T-helper 1 cell treated with Interleukin-12 subunit alpha and Interleukin-12 subunit beta and Interleukin-4 antibody, amounts not matched to agents 30 μg/mL and 1 μg/mL, for 36 hours (primary cell): ENCODE measurements at regions not wholly inside any gene's neighbourhood (a gene's known extent, or its start where the extent isn't known, plus 50 kb on each side); places are given as distances from the start of the nearest gene placed in this dataset.
"Not testable (repeated sequence)": the region's sequence is repeated elsewhere in the genome, so short reads cannot be mapped to it uniquely, and the experiment has no call there.

Experiments used
- H3K27ac Mint-ChIP-seq: one replicate; pipeline ENCODE4 v1.8.0; 2021; ENCODE audit warnings: mild to moderate bottlenecking, mixed read lengths
- H3K27me3 Mint-ChIP-seq: one replicate; pipeline ENCODE4 v1.8.0; 2021; ENCODE audit warnings: low read depth, mixed read lengths
- H3K36me3 Mint-ChIP-seq: one replicate; pipeline ENCODE4 v1.8.0; 2021; ENCODE audit warnings: low read depth, mixed read lengths
- H3K4me1 Mint-ChIP-seq: one replicate; pipeline ENCODE4 v1.8.0; 2021; ENCODE audit warnings: low read depth, mixed read lengths
- H3K4me3 Mint-ChIP-seq: one replicate; pipeline ENCODE4 v1.8.0; 2021; ENCODE audit warnings: mild to moderate bottlenecking, moderate library complexity, mixed read lengths
- H3K9me3 Mint-ChIP-seq: one replicate; pipeline ENCODE4 v1.8.0; 2021; ENCODE audit warnings: mixed read lengths

DNA sequence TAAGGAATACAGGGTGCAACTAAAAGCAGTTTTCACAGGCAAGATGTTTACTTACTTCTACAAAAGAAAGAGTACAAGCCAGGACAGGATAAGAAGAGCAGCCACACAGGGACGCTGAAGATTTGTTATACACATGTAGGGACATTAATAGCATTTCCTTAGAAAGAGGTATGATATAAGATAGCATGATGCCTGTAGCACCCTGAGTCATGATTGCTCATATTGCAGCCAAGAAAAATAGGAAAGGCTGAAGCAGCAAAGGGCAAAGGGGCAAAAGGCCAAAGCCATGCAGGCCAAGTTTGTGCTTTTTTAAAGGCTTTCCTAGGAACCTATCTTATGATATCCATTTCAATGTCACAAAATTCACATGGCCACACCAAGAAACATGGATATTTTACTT, 552.0 kb upstream of the TPTE start:
- H3K27me3 Mint-ChIP-seq, H3K36me3 Mint-ChIP-seq, H3K27ac Mint-ChIP-seq, H3K4me1 Mint-ChIP-seq, H3K4me3 Mint-ChIP-seq: not testable (repeated sequence)
- peaks cover 31% of the 10 kb centered on the region for H3K9me3 Mint-ChIP-seq

DNA sequence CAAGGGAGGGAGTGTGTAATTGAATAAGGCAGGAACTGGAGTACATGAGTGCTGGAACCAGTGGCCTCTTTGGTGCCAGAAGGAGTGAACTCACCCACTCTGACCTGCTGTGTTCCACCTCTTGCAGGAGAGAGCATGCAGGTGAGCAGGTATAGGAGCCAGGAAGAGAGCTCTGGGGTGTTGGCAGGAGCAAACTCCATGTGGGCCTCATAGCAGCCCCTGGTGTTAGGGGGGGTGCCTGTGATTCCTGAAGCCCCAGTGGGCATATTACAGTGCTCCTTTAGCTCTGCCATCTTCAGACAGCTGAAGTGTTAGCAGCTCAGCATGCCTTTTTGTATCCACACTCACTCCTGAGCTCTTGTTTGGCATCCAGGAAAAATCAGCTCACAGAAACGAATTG, 549.4 kb upstream of the TPTE start:
- H3K27me3 Mint-ChIP-seq, H3K4me3 Mint-ChIP-seq, H3K36me3 Mint-ChIP-seq, H3K27ac Mint-ChIP-seq, H3K4me1 Mint-ChIP-seq: not testable (repeated sequence)
- H3K9me3 Mint-ChIP-seq = peaks cover 26% of the 10 kb centered on the region

DNA sequence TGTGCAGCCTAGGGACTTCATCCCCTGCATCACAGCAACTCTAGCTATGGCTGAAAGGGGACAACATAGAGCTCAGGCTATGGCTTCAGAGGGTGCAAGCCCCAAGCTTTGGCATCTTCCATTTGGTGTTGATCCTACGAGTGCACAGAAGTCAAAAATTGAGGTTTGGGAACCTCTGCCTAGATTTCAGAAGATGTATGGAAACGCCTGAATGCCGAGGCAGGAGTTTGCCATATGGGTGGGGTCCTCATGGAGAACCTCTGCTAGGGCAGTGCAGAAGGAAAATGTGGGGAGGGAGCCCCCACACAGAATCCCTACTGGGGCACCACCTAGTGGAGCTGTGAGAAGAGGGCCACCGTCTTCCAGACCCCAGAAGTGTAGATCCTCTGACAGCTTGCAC, 543.0 kb upstream of the TPTE start:
- not testable (repeated sequence) for H3K4me1 Mint-ChIP-seq, H3K36me3 Mint-ChIP-seq, H3K27me3 Mint-ChIP-seq, H3K27ac Mint-ChIP-seq, H3K4me3 Mint-ChIP-seq
- peaks cover 40% of the 10 kb centered on the region for H3K9me3 Mint-ChIP-seq

DNA sequence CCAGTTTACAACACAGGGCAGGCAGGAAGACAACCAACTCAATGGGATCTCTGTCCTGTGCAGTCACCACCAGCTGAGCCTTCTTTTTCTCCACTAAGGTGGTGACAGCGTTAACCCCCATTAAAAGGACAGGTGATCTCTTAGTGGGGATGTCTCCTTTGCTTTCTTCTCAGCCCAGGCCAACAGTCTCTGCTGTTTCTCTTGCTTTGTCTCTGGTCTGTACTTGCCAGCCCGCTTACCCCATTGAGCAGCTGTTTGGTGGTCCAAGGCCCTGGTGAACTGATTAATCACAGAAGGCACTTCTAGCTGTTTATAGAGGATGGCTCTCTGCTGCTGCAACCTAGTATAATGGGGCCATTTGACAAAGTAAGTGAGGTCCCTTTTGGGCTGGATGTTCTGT, 523.9 kb upstream of the TPTE start:
- not testable (repeated sequence) for H3K4me1 Mint-ChIP-seq, H3K4me3 Mint-ChIP-seq, H3K36me3 Mint-ChIP-seq, H3K27ac Mint-ChIP-seq, H3K27me3 Mint-ChIP-seq
- H3K9me3 Mint-ChIP-seq = peaks cover 34% of the 10 kb centered on the region

DNA sequence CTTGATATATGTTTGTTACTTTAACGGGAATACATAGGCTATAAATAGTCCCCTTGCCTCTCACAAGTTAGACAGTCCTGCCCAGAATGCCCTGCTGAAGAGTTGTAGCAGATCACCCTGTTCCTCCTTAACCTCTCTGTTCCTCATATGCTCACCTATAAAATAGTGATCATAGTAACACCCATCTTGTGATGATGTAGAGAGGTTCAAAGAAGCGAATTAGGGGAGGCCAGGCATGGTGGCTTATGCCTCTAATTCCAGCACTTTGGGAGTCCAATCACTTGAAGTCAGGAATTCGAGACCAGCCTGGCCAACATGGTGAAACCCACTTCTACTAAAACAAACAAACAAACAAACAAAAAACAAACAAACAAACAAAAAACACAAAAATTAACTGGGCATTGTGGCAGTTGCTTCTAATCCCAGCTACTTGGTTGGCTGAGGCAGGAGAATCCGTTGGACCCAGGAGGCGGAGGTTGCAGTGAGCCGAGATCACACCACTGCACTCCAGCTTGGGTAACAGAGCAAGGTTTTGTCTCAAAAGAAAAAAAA, 518.5 kb upstream of the TPTE start:
- not testable (repeated sequence) for H3K27me3 Mint-ChIP-seq, H3K4me1 Mint-ChIP-seq, H3K27ac Mint-ChIP-seq, H3K36me3 Mint-ChIP-seq, H3K4me3 Mint-ChIP-seq
- H3K9me3 Mint-ChIP-seq = peaks cover 49% of the 10 kb centered on the region

DNA sequence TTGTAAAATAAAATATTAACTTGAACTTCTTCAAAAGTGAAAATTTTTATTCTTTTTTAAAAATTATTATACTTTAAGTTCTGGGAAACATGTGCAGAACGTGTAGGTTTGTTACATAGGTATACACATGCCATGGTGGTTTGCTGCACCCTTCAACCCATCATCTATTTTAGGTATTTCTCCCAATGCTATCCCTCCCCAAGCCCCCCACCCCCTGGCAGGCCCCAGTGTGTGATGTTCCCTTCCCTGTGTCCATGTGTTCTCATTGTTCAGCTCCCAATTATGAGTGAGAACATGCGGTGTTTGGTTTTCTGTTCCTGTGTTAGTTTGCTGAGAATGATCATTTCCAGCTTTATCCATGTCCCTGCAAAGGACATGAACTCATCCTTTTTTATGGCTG, 515.6 kb upstream of the TPTE start:
- not testable (repeated sequence) for H3K4me3 Mint-ChIP-seq, H3K36me3 Mint-ChIP-seq, H3K4me1 Mint-ChIP-seq, H3K27me3 Mint-ChIP-seq, H3K27ac Mint-ChIP-seq
- peaks cover 47% of the 10 kb centered on the region for H3K9me3 Mint-ChIP-seq

DNA sequence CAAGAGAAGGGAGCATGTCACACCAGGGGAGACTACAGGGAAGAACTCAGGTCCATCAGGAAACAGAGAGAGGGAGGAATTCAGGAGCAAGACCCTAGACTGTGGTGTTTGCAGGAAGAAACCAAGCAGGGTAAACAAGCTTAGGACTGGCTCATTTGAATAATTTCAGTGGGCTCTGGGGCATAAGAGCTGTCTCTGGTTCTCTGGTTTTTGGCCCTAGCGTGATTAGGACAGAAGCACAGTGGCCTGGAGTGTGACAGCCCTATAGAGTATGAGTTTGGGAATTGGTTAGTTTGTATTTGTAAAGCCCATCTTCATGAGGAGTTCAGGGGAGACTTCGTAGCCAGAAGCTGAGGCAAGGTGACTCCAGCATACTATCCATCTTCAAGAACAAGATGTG, 504.4 kb upstream of the TPTE start:
- peaks cover 24% of the 10 kb centered on the region for H3K9me3 Mint-ChIP-seq
- H3K4me1 Mint-ChIP-seq, H3K36me3 Mint-ChIP-seq, H3K4me3 Mint-ChIP-seq, H3K27ac Mint-ChIP-seq, H3K27me3 Mint-ChIP-seq: not testable (repeated sequence)

DNA sequence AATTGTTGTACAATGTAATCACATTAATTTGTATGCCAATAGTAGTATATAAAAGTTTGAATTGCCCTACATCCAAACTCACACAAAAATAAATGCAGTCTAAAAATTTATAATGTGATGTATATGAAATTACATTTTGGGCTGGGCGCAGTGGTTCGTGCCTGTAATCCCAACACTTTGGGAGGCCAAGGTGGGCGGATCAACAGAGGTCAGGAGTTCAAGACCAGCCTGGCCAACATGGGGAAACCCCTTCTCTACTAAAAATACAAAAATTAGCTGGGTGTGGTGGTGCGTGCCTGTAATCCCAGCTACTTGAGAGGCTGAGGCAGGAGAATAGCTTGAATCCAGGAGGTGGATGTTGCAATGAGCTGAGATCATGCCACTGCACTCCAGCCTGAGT, 503.6 kb upstream of the TPTE start:
- H3K4me3 Mint-ChIP-seq, H3K36me3 Mint-ChIP-seq, H3K4me1 Mint-ChIP-seq, H3K27me3 Mint-ChIP-seq, H3K27ac Mint-ChIP-seq: not testable (repeated sequence)
- peaks cover 19% of the 10 kb centered on the region for H3K9me3 Mint-ChIP-seq

DNA sequence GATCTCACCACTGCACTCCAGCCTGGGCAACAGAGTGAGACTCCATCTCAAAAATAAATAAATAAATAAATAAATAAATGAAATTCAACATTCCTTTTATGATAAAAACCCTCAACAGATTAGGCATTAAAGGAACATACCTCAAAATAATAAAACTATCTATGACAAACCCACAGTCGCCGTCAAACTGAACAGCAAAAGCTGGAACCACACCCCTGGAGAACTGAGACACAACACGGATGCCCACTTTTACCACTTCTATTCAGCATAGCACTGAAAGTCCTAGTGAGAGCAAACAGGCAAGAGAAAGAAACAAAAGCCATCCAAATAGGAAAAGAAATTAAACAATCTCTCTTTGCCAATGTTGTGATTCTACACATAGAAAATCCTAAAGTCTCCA, 499.9 kb upstream of the TPTE start:
- H3K36me3 Mint-ChIP-seq, H3K27ac Mint-ChIP-seq, H3K27me3 Mint-ChIP-seq, H3K4me3 Mint-ChIP-seq, H3K4me1 Mint-ChIP-seq: not testable (repeated sequence)
- peaks cover 32% of the 10 kb centered on the region for H3K9me3 Mint-ChIP-seq

DNA sequence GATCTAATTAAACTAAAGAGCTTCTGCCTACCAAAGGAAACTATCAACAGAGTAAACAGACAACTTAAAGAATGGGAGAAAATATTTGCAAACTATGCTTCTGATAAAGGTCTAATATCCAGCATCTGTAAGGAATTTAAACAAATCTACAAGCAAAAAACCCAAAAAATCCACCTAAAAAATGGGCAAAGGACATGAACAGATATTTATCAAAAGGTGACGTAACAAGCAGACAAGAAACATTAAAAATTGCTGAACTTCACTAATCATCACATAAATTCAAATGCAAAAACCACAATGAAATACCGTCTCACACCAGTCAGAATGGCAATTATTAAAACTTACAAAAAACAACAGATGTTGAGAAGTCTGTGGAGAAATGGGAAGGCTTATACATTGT, 498.6 kb upstream of the TPTE start:
- H3K27me3 Mint-ChIP-seq, H3K27ac Mint-ChIP-seq: not testable (repeated sequence)

More for the DNA sequence above, 498.6 kb upstream of the TPTE start:
- H3K4me3 Mint-ChIP-seq, H3K4me1 Mint-ChIP-seq, H3K36me3 Mint-ChIP-seq: not testable (repeated sequence)
- peaks cover 20% of the 10 kb centered on the region for H3K9me3 Mint-ChIP-seq
